HCT116 (cell line): ENCODE measurements at regions not wholly inside any gene's neighbourhood (a gene's known extent, or its start where the extent isn't known, plus 50 kb on each side); places are given as distances from the start of the nearest gene placed in this dataset.

ENCODE experiments used
- ATAC-seq: fragments of 200-7000 bp; cut with Tn5 transposase; 2 replicates; pipeline ENCODE4 v1.9.1; 2020; ENCODE audit warnings: mild to moderate bottlenecking, moderate library complexity
- BruUV-seq: library from RNA; stranded (reverse); fragments of 400-500 nt; replicated peaks from 2 replicates; lab custom pipeline; 2021; lab: Mats Ljungman, UMichigan
- CTCF ChIA-PET: fragments of 300-600 bp; sonication (Branson Sonifier 250); formaldehyde crosslinking; loops from one replicate; lab custom pipeline; 2021; ENCODE audit warnings: antibody characterized with exemption; lab: Charles Lee
- POLR2A ChIA-PET: fragments of 300-600, 350-600 bp; sonication (Branson Sonifier 250); formaldehyde crosslinking; loops from one replicate; lab custom pipeline; 2021; ENCODE audit warnings: antibody characterized with exemption; lab: Charles Lee
- RAD21 ChIA-PET, 2 experiments: fragments of 300-600 bp; sonication (Branson Sonifier 250); formaldehyde crosslinking; loops; one replicate each; lab custom pipeline; 2023; ENCODE audit warnings: low total read pairs in 2 of 2; ENCODE audit not compliant: uncharacterized antibody in 2 of 2, unreplicated experiment in 2 of 2, low non-redundant PET in 1 of 2; lab: Charles Lee
- DNase-seq: peaks from one replicate; pipeline ENCODE4 v3.0.0-alpha.2; 2010; ENCODE audit warnings: low read depth, low spot score
- H2AFZ ChIP-seq: fragments of 200-600 bp; shearing (Covaris generic), sonication (generic); 2 replicates; pipeline ENCODE4 v1.6.1; 2017; ENCODE audit warnings: low read depth, mixed run types, mixed read lengths, antibody characterized with exemption, low read length; ENCODE audit not compliant: poor library complexity, severe bottlenecking
- H3K27ac ChIP-seq: 2 replicates; pipeline ENCODE4 v1.5.1; 2012; ENCODE audit warnings: low read depth, low read length
- H3K27me3 ChIP-seq: fragments of 200-600 bp; sonication (generic); 2 replicates; pipeline ENCODE4 v1.6.1; 2016; ENCODE audit warnings: mixed run types, low read length, mixed read lengths; ENCODE audit not compliant: insufficient read depth
- H3K36me3 ChIP-seq, 2 experiments: fragments of 200-500 bp in 1 of 2; fragments of 200-600 bp in 1 of 2; sonication (Bioruptor generic) in 1 of 2; sonication (generic) in 1 of 2; 2 replicates each; pipeline versions ENCODE4 v1.5.1 to v1.6.1; 2014 to 2016; ENCODE audit warnings: low read length in 2 of 2, inconsistent platforms in 1 of 2, mixed read lengths in 1 of 2, mixed run types in 1 of 2; ENCODE audit not compliant: insufficient read depth in 2 of 2, control insufficient read depth in 1 of 2
- H3K4me1 ChIP-seq, 2 experiments: fragments of 200-600 bp in 1 of 2; sonication (generic) in 1 of 2; 2 replicates each; pipeline versions ENCODE4 v1.5.1 to v1.6.1; 2012 to 2017; ENCODE audit warnings: low read length in 2 of 2, inconsistent platforms in 1 of 2, mild to moderate bottlenecking in 1 of 2, mixed read lengths in 1 of 2, mixed run types in 1 of 2, moderate library complexity in 1 of 2; ENCODE audit not compliant: insufficient read depth in 2 of 2, control insufficient read depth in 1 of 2
- H3K4me2 ChIP-seq: fragments of 200-600 bp; sonication (generic); 2 replicates; pipeline ENCODE4 v1.6.1; 2017; ENCODE audit warnings: mixed run types, low read length, mixed read lengths
- H3K4me3 ChIP-seq, 2 experiments: fragments of 200-600 bp in 1 of 2; sonication (generic) in 1 of 2; replicated peaks in 1 of 2; 2 replicates each; pipeline ENCODE4 v1.5.1; 2011 to 2016; ENCODE audit warnings: low read length in 2 of 2, control low read depth in 1 of 2, low read depth in 1 of 2, mild to moderate bottlenecking in 1 of 2, mixed read lengths in 1 of 2, mixed run types in 1 of 2
- H3K79me2 ChIP-seq: fragments of 200-600 bp; sonication (generic); 2 replicates; pipeline ENCODE4 v1.6.1; 2017; ENCODE audit warnings: mild to moderate bottlenecking, mixed run types, low read length, moderate library complexity, mixed read lengths; ENCODE audit not compliant: insufficient read depth
- H3K9ac ChIP-seq: fragments of 200-600 bp; sonication (generic); 2 replicates; pipeline ENCODE4 v1.6.1; 2016; ENCODE audit warnings: low read length, mixed read lengths
- H3K9me2 ChIP-seq: fragments of 200-600 bp; sonication (generic), shearing (Covaris generic); 2 replicates; pipeline ENCODE4 v1.6.1; 2017; ENCODE audit warnings: mixed run types, mild to moderate bottlenecking, moderate library complexity; ENCODE audit not compliant: insufficient read depth
- H3K9me3 ChIP-seq, 2 experiments: fragments of 200-500 bp in 1 of 2; fragments of 200-600 bp in 1 of 2; sonication (Bioruptor generic) in 1 of 2; sonication (generic) in 1 of 2; 2 replicates each; pipeline ENCODE4 v1.6.1; 2014 to 2017; ENCODE audit warnings: low read length in 2 of 2, mixed read lengths in 2 of 2, inconsistent platforms in 1 of 2, low read depth in 1 of 2, mild to moderate bottlenecking in 1 of 2, mixed run types in 1 of 2, moderate library complexity in 1 of 2; ENCODE audit not compliant: control insufficient read depth in 1 of 2, insufficient read depth in 1 of 2
- H4K20me1 ChIP-seq: fragments of 200-600 bp; sonication (generic), shearing (Covaris generic); 2 replicates; pipeline ENCODE4 v1.6.1; 2017; ENCODE audit warnings: mixed run types, mild to moderate bottlenecking, moderate library complexity; ENCODE audit not compliant: insufficient read depth
- CEBPB ChIP-seq: IDR thresholded peaks from 2 replicates; pipeline ENCODE4 v1.6.1; 2012; ENCODE audit warnings: low read depth
- EGR1 ChIP-seq: IDR thresholded peaks from 2 replicates; pipeline ENCODE4 v1.6.1; 2012; ENCODE audit warnings: low read depth
- ELF1 ChIP-seq: IDR thresholded peaks from 2 replicates; pipeline ENCODE4 v1.6.1; 2012; ENCODE audit warnings: low read depth, borderline replicate concordance
- EZH2 ChIP-seq: fragments of 200-600 bp; sonication (generic); IDR thresholded peaks from 2 replicates; pipeline ENCODE4 v1.6.1; 2017; ENCODE audit warnings: antibody characterized with exemption, mixed run types
- EZH2phosphoT487 ChIP-seq: fragments of 200-600 bp; IDR thresholded peaks from 2 replicates; pipeline ENCODE4 v1.6.1; 2018; ENCODE audit warnings: antibody characterized with exemption, borderline replicate concordance
- POLR2A ChIP-seq: IDR thresholded peaks from 2 replicates; pipeline ENCODE4 v1.7.0; 2011; ENCODE audit warnings: borderline replicate concordance; ENCODE audit not compliant: insufficient read depth, insufficient read length; ENCODE audit errors: extremely low read depth
- RAD21 ChIP-seq: IDR thresholded peaks from 2 replicates; pipeline ENCODE4 v1.6.1; 2012; ENCODE audit warnings: low read depth, mild to moderate bottlenecking
- SIN3A ChIP-seq: IDR thresholded peaks from 2 replicates; pipeline ENCODE4 v1.6.1; 2012; ENCODE audit warnings: low read depth
- SP1 ChIP-seq: IDR thresholded peaks from 2 replicates; pipeline ENCODE4 v1.6.1; 2012; ENCODE audit warnings: low read depth
- SRF ChIP-seq: IDR thresholded peaks from 2 replicates; pipeline ENCODE4 v1.6.1; 2012; ENCODE audit warnings: low read depth
- TCF7L2 ChIP-seq: IDR thresholded peaks from 2 replicates; pipeline ENCODE4 v1.7.0; 2011; ENCODE audit warnings: borderline replicate concordance, inconsistent platforms; ENCODE audit not compliant: insufficient read depth, insufficient read length; ENCODE audit errors: extremely low read depth
- ZFX ChIP-seq: fragments of 450-650 bp; IDR thresholded peaks from 2 replicates; pipeline ENCODE4 v1.6.1; 2017
- intact Hi-C: fragments of 100-400 bp; cut with micrococcal nuclease; formaldehyde crosslinking; loops from 2 replicates; pipeline ENCODE4 v1.10.0; 2022
- TF ChIP-seq, protein P1 (sequence below), 3 experiments: fragments of 200-600 bp in 1 of 3; sonication (generic) in 1 of 3; IDR thresholded peaks in 2 of 3; conservative IDR thresholded peaks in 1 of 3; 2 replicates each; pipeline ENCODE4 v1.5.1; 2012 to 2017; ENCODE audit warnings: low read depth in 2 of 3, low read length in 2 of 3, antibody characterized with exemption in 1 of 3, borderline replicate concordance in 1 of 3, control low read depth in 1 of 3, mild to moderate bottlenecking in 1 of 3, mixed read lengths in 1 of 3, mixed run types in 1 of 3, moderate library complexity in 1 of 3; ENCODE audit not compliant: insufficient read depth in 1 of 3
- TF ChIP-seq, protein P2 (sequence below): IDR thresholded peaks from 2 replicates; pipeline ENCODE4 v1.6.1; 2012; ENCODE audit warnings: low read depth
- TF ChIP-seq, protein P3 (sequence below): IDR thresholded peaks from 2 replicates; pipeline ENCODE4 v1.6.1; 2012
- TF ChIP-seq, protein P4 (sequence below): IDR thresholded peaks from 2 replicates; pipeline ENCODE4 v1.6.1; 2012

DNA sequence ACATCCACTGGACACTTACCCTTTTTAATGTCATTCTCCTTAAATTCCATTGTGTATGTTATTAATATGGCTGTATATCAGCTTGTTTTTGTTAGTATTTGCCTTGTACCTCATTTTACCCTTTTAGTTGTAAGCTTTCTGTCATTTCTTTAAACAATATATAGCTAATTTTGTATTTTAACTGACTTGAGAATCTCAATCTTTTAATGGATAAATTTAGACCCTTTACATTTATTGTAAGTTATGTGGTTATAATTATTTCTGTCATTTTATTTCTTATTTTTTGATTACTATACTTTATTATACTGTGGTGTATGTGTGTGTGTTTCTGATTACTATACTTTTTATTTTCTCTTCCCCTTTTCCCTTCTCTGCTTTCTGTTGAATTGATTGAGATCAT is 159.0 kb upstream of the LHX5 start:
- ChIA-PET RAD21 (no interaction called here), CTCF (no interaction called here), POLR2A (no interaction called here)
- TF ChIP-seq ELF1 = no peak
- no peak for TF ChIP-seq EZH2
- TF ChIP-seq SRF = no peak
- TF ChIP-seq, protein P1, sequence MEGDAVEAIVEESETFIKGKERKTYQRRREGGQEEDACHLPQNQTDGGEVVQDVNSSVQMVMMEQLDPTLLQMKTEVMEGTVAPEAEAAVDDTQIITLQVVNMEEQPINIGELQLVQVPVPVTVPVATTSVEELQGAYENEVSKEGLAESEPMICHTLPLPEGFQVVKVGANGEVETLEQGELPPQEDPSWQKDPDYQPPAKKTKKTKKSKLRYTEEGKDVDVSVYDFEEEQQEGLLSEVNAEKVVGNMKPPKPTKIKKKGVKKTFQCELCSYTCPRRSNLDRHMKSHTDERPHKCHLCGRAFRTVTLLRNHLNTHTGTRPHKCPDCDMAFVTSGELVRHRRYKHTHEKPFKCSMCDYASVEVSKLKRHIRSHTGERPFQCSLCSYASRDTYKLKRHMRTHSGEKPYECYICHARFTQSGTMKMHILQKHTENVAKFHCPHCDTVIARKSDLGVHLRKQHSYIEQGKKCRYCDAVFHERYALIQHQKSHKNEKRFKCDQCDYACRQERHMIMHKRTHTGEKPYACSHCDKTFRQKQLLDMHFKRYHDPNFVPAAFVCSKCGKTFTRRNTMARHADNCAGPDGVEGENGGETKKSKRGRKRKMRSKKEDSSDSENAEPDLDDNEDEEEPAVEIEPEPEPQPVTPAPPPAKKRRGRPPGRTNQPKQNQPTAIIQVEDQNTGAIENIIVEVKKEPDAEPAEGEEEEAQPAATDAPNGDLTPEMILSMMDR (IDR thresholded peaks at IDR 0.05 in 2 of 3, conservative IDR thresholded peaks at IDR 0.05 in 1 of 3; ENCODE audit: borderline replicate concordance in 1 of 3, insufficient read depth in 1 of 3, low read depth in 2 of 3, low read length in 2 of 3) = no peak
- TF ChIP-seq, protein P2, sequence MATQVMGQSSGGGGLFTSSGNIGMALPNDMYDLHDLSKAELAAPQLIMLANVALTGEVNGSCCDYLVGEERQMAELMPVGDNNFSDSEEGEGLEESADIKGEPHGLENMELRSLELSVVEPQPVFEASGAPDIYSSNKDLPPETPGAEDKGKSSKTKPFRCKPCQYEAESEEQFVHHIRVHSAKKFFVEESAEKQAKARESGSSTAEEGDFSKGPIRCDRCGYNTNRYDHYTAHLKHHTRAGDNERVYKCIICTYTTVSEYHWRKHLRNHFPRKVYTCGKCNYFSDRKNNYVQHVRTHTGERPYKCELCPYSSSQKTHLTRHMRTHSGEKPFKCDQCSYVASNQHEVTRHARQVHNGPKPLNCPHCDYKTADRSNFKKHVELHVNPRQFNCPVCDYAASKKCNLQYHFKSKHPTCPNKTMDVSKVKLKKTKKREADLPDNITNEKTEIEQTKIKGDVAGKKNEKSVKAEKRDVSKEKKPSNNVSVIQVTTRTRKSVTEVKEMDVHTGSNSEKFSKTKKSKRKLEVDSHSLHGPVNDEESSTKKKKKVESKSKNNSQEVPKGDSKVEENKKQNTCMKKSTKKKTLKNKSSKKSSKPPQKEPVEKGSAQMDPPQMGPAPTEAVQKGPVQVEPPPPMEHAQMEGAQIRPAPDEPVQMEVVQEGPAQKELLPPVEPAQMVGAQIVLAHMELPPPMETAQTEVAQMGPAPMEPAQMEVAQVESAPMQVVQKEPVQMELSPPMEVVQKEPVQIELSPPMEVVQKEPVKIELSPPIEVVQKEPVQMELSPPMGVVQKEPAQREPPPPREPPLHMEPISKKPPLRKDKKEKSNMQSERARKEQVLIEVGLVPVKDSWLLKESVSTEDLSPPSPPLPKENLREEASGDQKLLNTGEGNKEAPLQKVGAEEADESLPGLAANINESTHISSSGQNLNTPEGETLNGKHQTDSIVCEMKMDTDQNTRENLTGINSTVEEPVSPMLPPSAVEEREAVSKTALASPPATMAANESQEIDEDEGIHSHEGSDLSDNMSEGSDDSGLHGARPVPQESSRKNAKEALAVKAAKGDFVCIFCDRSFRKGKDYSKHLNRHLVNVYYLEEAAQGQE = no peak
- no peak for TF ChIP-seq ZFX
- TF ChIP-seq EZH2phosphoT487 = no peak
- TF ChIP-seq EGR1 = no peak
- TF ChIP-seq POLR2A = no peak
- TF ChIP-seq RAD21 = no peak
- TF ChIP-seq, protein P3, sequence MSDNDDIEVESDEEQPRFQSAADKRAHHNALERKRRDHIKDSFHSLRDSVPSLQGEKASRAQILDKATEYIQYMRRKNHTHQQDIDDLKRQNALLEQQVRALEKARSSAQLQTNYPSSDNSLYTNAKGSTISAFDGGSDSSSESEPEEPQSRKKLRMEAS = no peak
- TF ChIP-seq CEBPB = no peak
- TF ChIP-seq SP1 = no peak
- TF ChIP-seq, protein P4, sequence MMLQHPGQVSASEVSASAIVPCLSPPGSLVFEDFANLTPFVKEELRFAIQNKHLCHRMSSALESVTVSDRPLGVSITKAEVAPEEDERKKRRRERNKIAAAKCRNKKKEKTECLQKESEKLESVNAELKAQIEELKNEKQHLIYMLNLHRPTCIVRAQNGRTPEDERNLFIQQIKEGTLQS = no peak
- TF ChIP-seq TCF7L2 = no peak
- TF ChIP-seq SIN3A = no peak
- Histone ChIP-seq H3K27me3 (no peaks in the 10 kb centered on the region; the same call in 1 of the 2 replicates), H3K9ac (no peak overlapping the region), H4K20me1 (no peaks in the 10 kb centered on the region), H3K4me2 (no peak overlapping the region), H3K4me1 (no peaks in the 10 kb centered on the region), H3K9me3 (peaks cover 3 to 5% of the 10 kb centered on the region in 2 experiments; a peak in 1 of 4 replicates), H3K4me3 (no peak overlapping the region), H3K79me2 (no peaks in the 10 kb centered on the region), H3K27ac (no peak overlapping the region), H2AFZ (no peak overlapping the region), H3K9me2 (no peaks in the 10 kb centered on the region), H3K36me3 (no peaks in the 10 kb centered on the region)
- intact Hi-C loops = no loop called here
- DNase-seq (no peak), ATAC-seq (no peak)
- BruUV-seq = no TSS peak
